Right atrium auricular region (tissue), 2 donors: ENCODE measurements at regions not wholly inside any gene's neighbourhood (a gene's known extent, or its start where the extent isn't known, plus 50 kb on each side); places are given as distances from the start of the nearest gene placed in this dataset.

Experiments used
- DNase-seq: peaks from one replicate; pipeline ENCODE4 v3.0.0-alpha.2; 2019; ENCODE audit warnings: low spot score
- H3K27ac ChIP-seq, 2 donors: fragments of 200-600 bp; sonication (generic); 1 replicate in 1 of 2; 2 replicates in 1 of 2; pipeline ENCODE4 v1.5.1; 2016 to 2019
- H3K27me3 ChIP-seq, 2 donors: fragments of 200-600 bp; sonication (generic); one replicate each; pipeline versions ENCODE4 v1.5.1 to v1.6.0; 2017 to 2019
- H3K36me3 ChIP-seq: fragments of 200-600 bp; sonication (generic); one replicate; pipeline ENCODE4 v1.5.1; 2016
- H3K4me1 ChIP-seq, 2 donors: fragments of 200-600 bp; sonication (generic); one replicate each; pipeline versions ENCODE4 v1.5.1 to v1.6.0; 2017 to 2019
- H3K4me3 ChIP-seq, 2 donors: fragments of 200-600 bp; sonication (generic); 1 replicate in 1 of 2; 2 replicates in 1 of 2; pipeline ENCODE4 v1.5.1; 2017 to 2019; ENCODE audit warnings: mild to moderate bottlenecking in 1 of 2, moderate library complexity in 1 of 2
- H3K9me3 ChIP-seq, 2 donors: fragments of 200-600 bp; sonication (generic); one replicate each; pipeline ENCODE4 v1.5.1; 2019
- CTCF ChIP-seq, 2 donors: fragments of 200-600 bp; sonication (generic); IDR thresholded peaks; one replicate each; pipeline ENCODE4 v1.5.1; 2019; ENCODE audit warnings: antibody characterized with exemption in 2 of 2

- Histone ChIP-seq H3K27ac (no peak overlapping the region), H3K36me3 (no peaks in the 10 kb centered on the region), H3K4me3 (no peak overlapping the region), H3K9me3 (peaks cover 0 to 7% of the 10 kb centered on the region in 2 donors), H3K4me1 (no peaks in the 10 kb centered on the region), H3K27me3 (no peaks in the 10 kb centered on the region)
- TF ChIP-seq CTCF (IDR thresholded peaks at IDR 0.05) = no peak
- DNase-seq = no peak
These were observed 653.3 kb upstream of the MIS18BP1 start for GRCh38 chr14:45906257-45906656.

GRCh38 chr14:45905672-45906071 is 652.7 kb upstream of the MIS18BP1 start:
- no peak for TF ChIP-seq CTCF (IDR thresholded peaks at IDR 0.05)
- DNase-seq = no peak
- H3K9me3 ChIP-seq = peaks cover 0 to 1% of the 10 kb centered on the region in 2 donors
- no peaks in the 10 kb centered on the region for H3K4me1 ChIP-seq
- H3K27me3 ChIP-seq = no peaks in the 10 kb centered on the region
- H3K36me3 ChIP-seq = no peaks in the 10 kb centered on the region
- H3K4me3 ChIP-seq = no peak overlapping the region
- no peak overlapping the region for H3K27ac ChIP-seq

GRCh38 chr14:45904314-45904713 is 651.3 kb upstream of the MIS18BP1 start:
- Histone ChIP-seq H3K9me3 (no peaks in the 10 kb centered on the region), H3K4me3 (no peak overlapping the region), H3K4me1 (no peaks in the 10 kb centered on the region), H3K27me3 (no peaks in the 10 kb centered on the region), H3K36me3 (no peaks in the 10 kb centered on the region), H3K27ac (no peak overlapping the region)
- TF ChIP-seq CTCF (IDR thresholded peaks at IDR 0.05) = no peak
- no peak for DNase-seq

- Histone ChIP-seq H3K36me3 (no peaks in the 10 kb centered on the region), H3K27ac (no peak overlapping the region), H3K27me3 (no peaks in the 10 kb centered on the region), H3K4me3 (no peak overlapping the region), H3K4me1 (no peaks in the 10 kb centered on the region), H3K9me3 (no peaks in the 10 kb centered on the region)
- TF ChIP-seq CTCF (IDR thresholded peaks at IDR 0.05) = no peak
- DNase-seq = no peak
These were observed 649.2 kb upstream of the MIS18BP1 start for GRCh38 chr14:45902241-45902640.

- Histone ChIP-seq H3K4me3 (no peak overlapping the region), H3K27ac (no peak overlapping the region), H3K4me1 (no peaks in the 10 kb centered on the region), H3K36me3 (no peaks in the 10 kb centered on the region), H3K9me3 (no peaks in the 10 kb centered on the region), H3K27me3 (no peaks in the 10 kb centered on the region)
- DNase-seq = no peak
- no peak for TF ChIP-seq CTCF (IDR thresholded peaks at IDR 0.05)
These were observed 644.4 kb upstream of the MIS18BP1 start for GRCh38 chr14:45897439-45897838.

GRCh38 chr14:45893127-45893526 is 640.1 kb upstream of the MIS18BP1 start:
- H3K9me3 ChIP-seq = no peaks in the 10 kb centered on the region
- H3K36me3 ChIP-seq = no peaks in the 10 kb centered on the region
- no peak overlapping the region for H3K4me3 ChIP-seq
- H3K4me1 ChIP-seq = no peaks in the 10 kb centered on the region
- DNase-seq = no peak
- H3K27ac ChIP-seq = no peak overlapping the region
- no peak for TF ChIP-seq CTCF (IDR thresholded peaks at IDR 0.05)
- H3K27me3 ChIP-seq = no peaks in the 10 kb centered on the region
